NCI-H446 (cell line): ENCODE measurements at regions not wholly inside any gene's neighbourhood (a gene's known extent, or its start where the extent isn't known, plus 50 kb on each side); places are given as distances from the start of the nearest gene placed in this dataset.

Source experiments
- DNase-seq, 2 experiments: peaks; one replicate each; lab custom pipeline; 2025; lab: John Stamatoyannopoulos, UW

- no peak for DNase-seq
Observed at GRCh38 chr9:85428230-85428629, 313.5 kb downstream of the AGTPBP1 start.

- no peak for DNase-seq
Observed at GRCh38 chr9:85427772-85428171, 314.0 kb downstream of the AGTPBP1 start.

GRCh38 chr9:85425153-85425611 lies 316.6 kb downstream of the AGTPBP1 start:
- DNase-seq: peak in 1 of 2 experiments; percentile 42

GRCh38 chr9:85423422-85423821 lies 318.3 kb downstream of the AGTPBP1 start:
- DNase-seq: no peak

GRCh38 chr9:85421641-85422040 lies 320.1 kb downstream of the AGTPBP1 start:
- DNase-seq: no peak

- DNase-seq: no peak
Observed at GRCh38 chr9:85420750-85421149, 321.0 kb downstream of the AGTPBP1 start.

GRCh38 chr9:85417674-85418073 lies 324.1 kb downstream of the AGTPBP1 start:
- no peak for DNase-seq

GRCh38 chr9:85416715-85417114 lies 325.0 kb downstream of the AGTPBP1 start:
- DNase-seq: no peak

GRCh38 chr9:85414390-85414789 lies 327.4 kb downstream of the AGTPBP1 start:
- no peak for DNase-seq

GRCh38 chr9:85408494-85408893 lies 333.3 kb downstream of the AGTPBP1 start:
- DNase-seq: no peak

- no peak for DNase-seq
Observed at GRCh38 chr9:85405566-85405950, 336.2 kb downstream of the AGTPBP1 start.

GRCh38 chr9:85404911-85405565 lies 336.7 kb downstream of the AGTPBP1 start:
- DNase-seq: no peak

GRCh38 chr9:85402551-85402950 lies 339.2 kb downstream of the AGTPBP1 start:
- no peak for DNase-seq

- DNase-seq: no peak
Observed at GRCh38 chr9:85401998-85402397, 339.8 kb downstream of the AGTPBP1 start.

- no peak for DNase-seq
Observed at GRCh38 chr9:85397005-85397404, 344.7 kb downstream of the AGTPBP1 start.

GRCh38 chr9:85392260-85392659 lies 349.5 kb downstream of the AGTPBP1 start:
- DNase-seq: no peak

- no peak for DNase-seq
Observed at GRCh38 chr9:85377731-85378289, 363.9 kb downstream of the AGTPBP1 start.

- no peak for DNase-seq
Observed at GRCh38 chr9:85368781-85369180, 373.0 kb downstream of the AGTPBP1 start.

GRCh38 chr9:85359161-85359560 lies 382.6 kb downstream of the AGTPBP1 start:
- no peak for DNase-seq

- no peak for DNase-seq
Observed at GRCh38 chr9:85349046-85349445, 392.7 kb downstream of the AGTPBP1 start.

- no peak for DNase-seq
Observed at GRCh38 chr9:85347541-85347940, 394.2 kb downstream of the AGTPBP1 start.

- DNase-seq: no peak
Observed at GRCh38 chr9:85344901-85345300, 396.9 kb downstream of the AGTPBP1 start.

GRCh38 chr9:85339338-85339737 lies 402.4 kb downstream of the AGTPBP1 start:
- DNase-seq: no peak

GRCh38 chr9:85334228-85334627 lies 407.5 kb downstream of the AGTPBP1 start:
- no peak for DNase-seq
